OCI-LY3 (cell line): ENCODE measurements at regions not wholly inside any gene's neighbourhood (a gene's known extent, or its start where the extent isn't known, plus 50 kb on each side); places are given as distances from the start of the nearest gene placed in this dataset.

ENCODE experiments used
- H2AFZ ChIP-seq: fragments of 200-600, 300-600 bp; shearing (Covaris generic); 2 replicates; pipeline ENCODE4 v1.6.0; 2014; ENCODE audit warnings: antibody characterized with exemption, low read depth, low read length
- H3K27ac ChIP-seq: fragments of 200-600, 300-600 bp; sonication (generic); 2 replicates; pipeline ENCODE4 v1.5.1; 2014; ENCODE audit warnings: mild to moderate bottlenecking, low read length, moderate library complexity, mixed read lengths
- H3K27me3 ChIP-seq: fragments of 200-600, 300-600 bp; sonication (generic); 2 replicates; pipeline ENCODE4 v1.6.1; 2014; ENCODE audit warnings: low read depth, low read length, mixed read lengths
- H3K36me3 ChIP-seq: fragments of 200-600, 300-600 bp; sonication (generic); replicated peaks from 2 replicates; pipeline ENCODE3; 2014; ENCODE audit warnings: low read depth, low read length, mixed read lengths
- H3K4me1 ChIP-seq: fragments of 300-600, 200-600 bp; sonication (generic); 2 replicates; pipeline ENCODE4 v1.6.1; 2014; ENCODE audit warnings: low read length, mixed read lengths
- H3K4me2 ChIP-seq: fragments of 200-600, 300-600 bp; sonication (generic); 2 replicates; pipeline ENCODE4 v1.6.1; 2014; ENCODE audit warnings: low read length, mixed read lengths
- H3K4me3 ChIP-seq: fragments of 300-600, 200-600 bp; sonication (generic); 2 replicates; pipeline ENCODE4 v1.5.1; 2014; ENCODE audit warnings: antibody characterized with exemption, mild to moderate bottlenecking, low read length, moderate library complexity
- H3K79me2 ChIP-seq: fragments of 300-600, 200-600 bp; shearing (Covaris generic); 2 replicates; pipeline ENCODE4 v1.6.1; 2014; ENCODE audit warnings: mild to moderate bottlenecking, low read length, mixed read lengths
- H3K9ac ChIP-seq: fragments of 300-600, 200-600 bp; shearing (Covaris generic); 2 replicates; pipeline ENCODE4 v1.6.0; 2014; ENCODE audit warnings: mild to moderate bottlenecking, low read length, moderate library complexity
- H3K9me3 ChIP-seq: fragments of 200-600, 300-600 bp; shearing (Covaris generic); 2 replicates; pipeline ENCODE4 v1.6.1; 2014; ENCODE audit warnings: low read length, mixed read lengths; ENCODE audit not compliant: insufficient read depth
- H4K20me1 ChIP-seq: fragments of 200-600, 300-600 bp; sonication (generic); 2 replicates; pipeline ENCODE4 v1.6.1; 2016; ENCODE audit warnings: low read length, mixed read lengths; ENCODE audit not compliant: insufficient read depth
- EZH2phosphoT487 ChIP-seq: fragments of 200-600 bp; shearing (Covaris generic); IDR thresholded peaks from 2 replicates; pipeline ENCODE4 v1.6.1; 2018; ENCODE audit warnings: antibody characterized with exemption, mixed run types, low read depth
- TF ChIP-seq, protein P1 (sequence below): fragments of 200-600, 300-600 bp; sonication (generic); IDR thresholded peaks from 2 replicates; pipeline ENCODE4 v1.5.1; 2014; ENCODE audit warnings: antibody characterized with exemption, low read length, low read depth

DNA sequence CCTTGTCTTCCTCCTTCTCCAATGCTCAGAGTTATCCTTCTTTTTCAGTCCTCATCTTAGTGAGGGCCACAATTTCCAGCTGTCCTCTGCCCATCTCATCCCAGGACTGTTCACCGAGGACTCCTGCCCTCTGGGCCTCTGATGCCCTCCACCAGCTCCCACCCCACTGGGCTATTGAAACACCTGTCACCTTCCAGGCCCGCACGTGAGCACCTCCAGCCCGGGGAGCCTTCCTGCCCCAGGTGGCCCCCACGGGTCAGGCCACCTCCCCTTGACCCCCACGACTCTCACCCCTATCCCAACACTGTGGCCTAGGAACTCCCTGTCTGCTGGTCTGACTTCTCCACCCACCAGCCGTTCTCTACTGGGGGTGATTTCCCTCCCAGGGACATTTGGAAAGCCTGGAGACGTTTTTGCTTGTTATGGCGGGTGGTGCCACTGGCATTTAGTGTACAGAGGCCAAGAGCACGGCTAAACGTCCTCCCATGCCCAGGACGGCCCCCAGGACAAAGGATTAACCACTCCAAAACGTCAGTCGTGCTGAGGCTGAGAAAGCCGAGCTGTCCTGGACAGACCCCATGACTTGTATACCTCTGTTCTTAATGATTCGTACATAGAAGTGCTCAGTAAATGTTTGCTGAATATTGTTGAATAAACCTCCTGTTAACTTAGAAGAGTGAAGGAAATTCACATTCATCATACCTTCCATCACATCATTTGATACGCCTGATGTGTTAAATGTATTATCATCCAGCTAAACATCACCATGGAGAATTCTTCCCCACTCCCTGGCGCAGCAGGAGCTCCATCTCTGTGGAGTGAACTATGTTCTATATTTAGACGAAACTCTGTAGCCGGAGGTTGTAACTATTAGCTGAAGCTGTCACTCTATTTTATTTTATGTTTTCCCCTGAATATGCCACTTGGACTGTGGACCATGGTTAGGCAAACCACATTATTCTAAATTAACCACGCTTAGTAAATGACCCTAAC is 270.1 kb upstream of the SHH start:
- Histone ChIP-seq H3K36me3 (no peaks in the 10 kb centered on the region), H3K9ac (no peak overlapping the region), H4K20me1 (no peaks in the 10 kb centered on the region), H3K4me2 (no peak overlapping the region), H3K9me3 (no peaks in the 10 kb centered on the region), H3K79me2 (no peaks in the 10 kb centered on the region), H3K27ac (no peak overlapping the region), H3K4me1 (no peaks in the 10 kb centered on the region), H3K4me3 (no peak overlapping the region), H2AFZ (no peak overlapping the region), H3K27me3 (peaks cover 5% of the 10 kb centered on the region; the same call in 1 of the 2 replicates)
- no peak for TF ChIP-seq EZH2phosphoT487
- TF ChIP-seq, protein P1, sequence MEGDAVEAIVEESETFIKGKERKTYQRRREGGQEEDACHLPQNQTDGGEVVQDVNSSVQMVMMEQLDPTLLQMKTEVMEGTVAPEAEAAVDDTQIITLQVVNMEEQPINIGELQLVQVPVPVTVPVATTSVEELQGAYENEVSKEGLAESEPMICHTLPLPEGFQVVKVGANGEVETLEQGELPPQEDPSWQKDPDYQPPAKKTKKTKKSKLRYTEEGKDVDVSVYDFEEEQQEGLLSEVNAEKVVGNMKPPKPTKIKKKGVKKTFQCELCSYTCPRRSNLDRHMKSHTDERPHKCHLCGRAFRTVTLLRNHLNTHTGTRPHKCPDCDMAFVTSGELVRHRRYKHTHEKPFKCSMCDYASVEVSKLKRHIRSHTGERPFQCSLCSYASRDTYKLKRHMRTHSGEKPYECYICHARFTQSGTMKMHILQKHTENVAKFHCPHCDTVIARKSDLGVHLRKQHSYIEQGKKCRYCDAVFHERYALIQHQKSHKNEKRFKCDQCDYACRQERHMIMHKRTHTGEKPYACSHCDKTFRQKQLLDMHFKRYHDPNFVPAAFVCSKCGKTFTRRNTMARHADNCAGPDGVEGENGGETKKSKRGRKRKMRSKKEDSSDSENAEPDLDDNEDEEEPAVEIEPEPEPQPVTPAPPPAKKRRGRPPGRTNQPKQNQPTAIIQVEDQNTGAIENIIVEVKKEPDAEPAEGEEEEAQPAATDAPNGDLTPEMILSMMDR = no peak

DNA sequence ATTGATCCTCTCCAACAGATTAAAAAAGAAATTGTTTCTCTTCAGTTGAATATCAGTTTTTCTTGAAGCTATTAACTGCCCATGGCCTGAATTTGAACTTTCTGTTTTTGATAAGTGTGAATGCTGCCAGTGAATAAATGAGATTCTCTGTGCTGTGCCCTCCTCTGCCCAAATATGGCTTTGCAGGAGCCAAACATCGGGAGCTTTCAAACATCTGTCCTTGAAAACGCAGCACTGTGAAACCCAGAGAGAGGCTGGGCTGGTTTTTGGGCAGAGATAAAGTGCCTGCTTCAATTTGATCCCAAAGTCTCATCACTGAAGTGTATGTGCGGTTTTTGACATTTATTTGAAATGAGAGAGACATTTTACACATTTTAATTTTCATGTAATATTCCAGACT is 268.3 kb upstream of the SHH start:
- no peak for TF ChIP-seq EZH2phosphoT487
- TF ChIP-seq, protein P1 = no peak
- H3K4me2 ChIP-seq = no peak overlapping the region

DNA sequence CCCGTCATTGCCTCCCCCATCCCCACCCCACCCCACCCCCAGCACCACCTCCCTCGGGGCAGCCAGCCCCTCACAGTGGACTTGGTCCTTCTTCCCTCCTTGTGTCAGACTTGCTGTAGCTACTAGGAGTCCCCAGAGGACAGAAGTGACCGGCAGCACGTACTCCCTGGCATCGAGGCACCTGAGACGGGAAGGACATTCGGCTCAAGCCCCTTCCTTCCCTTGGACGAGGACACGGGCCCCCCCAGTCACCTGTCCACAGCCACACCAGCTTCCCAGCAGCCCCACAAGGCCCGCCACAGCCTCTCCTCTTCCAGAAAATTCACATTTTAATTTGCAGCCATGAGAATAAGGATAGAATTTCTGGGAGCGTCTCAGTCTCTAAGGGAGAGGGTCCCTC is 267.8 kb upstream of the SHH start:
- Histone ChIP-seq H3K4me3 (no peak overlapping the region), H3K36me3 (no peaks in the 10 kb centered on the region), H3K27me3 (no peaks in the 10 kb centered on the region), H3K9ac (no peak overlapping the region), H3K9me3 (no peaks in the 10 kb centered on the region), H3K27ac (no peak overlapping the region), H3K4me1 (no peaks in the 10 kb centered on the region), H3K79me2 (no peaks in the 10 kb centered on the region), H2AFZ (no peak overlapping the region), H3K4me2 (no peak overlapping the region), H4K20me1 (no peaks in the 10 kb centered on the region)
- TF ChIP-seq, protein P1 = no peak
- TF ChIP-seq EZH2phosphoT487 = no peak

More for the DNA sequence above, 268.3 kb upstream of the SHH start:
- no peaks in the 10 kb centered on the region for H3K4me1 ChIP-seq
- H3K9me3 ChIP-seq = no peaks in the 10 kb centered on the region
- no peak overlapping the region for H2AFZ ChIP-seq
- no peaks in the 10 kb centered on the region for H4K20me1 ChIP-seq
- H3K36me3 ChIP-seq = no peaks in the 10 kb centered on the region
- H3K9ac ChIP-seq = no peak overlapping the region
- H3K4me3 ChIP-seq = no peak overlapping the region
- H3K27me3 ChIP-seq = peaks cover under 1% of the 10 kb centered on the region; the same call in 1 of the 2 replicates
- no peak overlapping the region for H3K27ac ChIP-seq
- no peaks in the 10 kb centered on the region for H3K79me2 ChIP-seq

DNA sequence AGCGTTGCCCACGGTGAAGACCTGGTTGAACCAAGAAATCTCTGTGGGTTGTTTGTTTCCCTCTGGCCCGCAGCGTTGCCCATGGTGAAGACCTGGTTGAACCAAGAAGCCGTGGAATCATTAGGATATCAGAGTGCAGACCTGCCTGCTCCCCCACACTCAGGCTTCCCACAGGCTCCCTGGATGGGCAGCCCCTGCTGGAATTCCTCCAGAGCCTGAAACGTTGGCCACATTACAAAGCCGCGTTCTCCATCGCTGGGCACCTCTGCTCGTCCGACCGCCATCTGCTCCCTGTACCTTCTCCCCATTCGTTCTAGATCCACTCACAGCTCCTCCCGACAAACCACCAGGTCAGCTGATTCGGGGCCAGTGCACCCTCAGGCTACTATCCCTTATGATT is 266.9 kb upstream of the SHH start:
- Histone ChIP-seq H2AFZ (no peak overlapping the region), H3K4me1 (no peaks in the 10 kb centered on the region), H3K9ac (no peak overlapping the region), H3K27me3 (no peaks in the 10 kb centered on the region), H3K4me2 (no peak overlapping the region), H3K36me3 (no peaks in the 10 kb centered on the region), H4K20me1 (no peaks in the 10 kb centered on the region), H3K79me2 (no peaks in the 10 kb centered on the region), H3K9me3 (no peaks in the 10 kb centered on the region), H3K4me3 (no peak overlapping the region), H3K27ac (no peak overlapping the region)
- TF ChIP-seq, protein P1 = no peak
- no peak for TF ChIP-seq EZH2phosphoT487
